ENCODE measurements at regions not wholly inside any gene's neighbourhood (a gene's known extent, or its start where the extent isn't known, plus 50 kb on each side); places are given as distances from the start of the nearest gene placed in this dataset.

- TF ChIP-seq CTCF (IDR thresholded peaks at IDR 0.05), result no peak
- TF ChIP-seq POLR2AphosphoS5 (IDR thresholded peaks at IDR 0.05), result no peak
Observed at GRCh38 chrX:88146577-88146976, 600.4 kb upstream of the CPXCR1 start.

All from breast epithelium (tissue), 3 donors.